Right atrium auricular region (tissue), 2 donors: ENCODE measurements at regions not wholly inside any gene's neighbourhood (a gene's known extent, or its start where the extent isn't known, plus 50 kb on each side); places are given as distances from the start of the nearest gene placed in this dataset.

Experiments used
- DNase-seq: peaks from one replicate; pipeline ENCODE4 v3.0.0-alpha.2; 2019; ENCODE audit warnings: low spot score
- H3K27ac ChIP-seq, 2 donors: fragments of 200-600 bp; sonication (generic); 1 replicate in 1 of 2; 2 replicates in 1 of 2; pipeline ENCODE4 v1.5.1; 2016 to 2019
- H3K27me3 ChIP-seq, 2 donors: fragments of 200-600 bp; sonication (generic); one replicate each; pipeline versions ENCODE4 v1.5.1 to v1.6.0; 2017 to 2019
- H3K36me3 ChIP-seq: fragments of 200-600 bp; sonication (generic); one replicate; pipeline ENCODE4 v1.5.1; 2016
- H3K4me1 ChIP-seq, 2 donors: fragments of 200-600 bp; sonication (generic); one replicate each; pipeline versions ENCODE4 v1.5.1 to v1.6.0; 2017 to 2019
- H3K4me3 ChIP-seq, 2 donors: fragments of 200-600 bp; sonication (generic); 1 replicate in 1 of 2; 2 replicates in 1 of 2; pipeline ENCODE4 v1.5.1; 2017 to 2019; ENCODE audit warnings: mild to moderate bottlenecking in 1 of 2, moderate library complexity in 1 of 2
- H3K9me3 ChIP-seq, 2 donors: fragments of 200-600 bp; sonication (generic); one replicate each; pipeline ENCODE4 v1.5.1; 2019
- CTCF ChIP-seq, 2 donors: fragments of 200-600 bp; sonication (generic); IDR thresholded peaks; one replicate each; pipeline ENCODE4 v1.5.1; 2019; ENCODE audit warnings: antibody characterized with exemption in 2 of 2

- H3K4me1 ChIP-seq, result no peaks in the 10 kb centered on the region
- H3K9me3 ChIP-seq, result no peaks in the 10 kb centered on the region
- H3K27me3 ChIP-seq, result no peaks in the 10 kb centered on the region
- H3K27ac ChIP-seq, result no peak overlapping the region
- no peak overlapping the region for H3K4me3 ChIP-seq
- no peaks in the 10 kb centered on the region for H3K36me3 ChIP-seq
- DNase-seq, result no peak
- TF ChIP-seq CTCF (IDR thresholded peaks at IDR 0.05), result no peak
These were observed 308.9 kb upstream of the DYNLRB2 start for GRCh38 chr16:80231888-80232287.

- H3K36me3 ChIP-seq, result no peaks in the 10 kb centered on the region
- H3K9me3 ChIP-seq, result peaks cover 0 to 7% of the 10 kb centered on the region in 2 donors
- no peak overlapping the region for H3K4me3 ChIP-seq
- TF ChIP-seq CTCF (IDR thresholded peaks at IDR 0.05), result no peak
- H3K27me3 ChIP-seq, result no peaks in the 10 kb centered on the region
- no peak for DNase-seq
- H3K27ac ChIP-seq, result no peak overlapping the region
- H3K4me1 ChIP-seq, result no peaks in the 10 kb centered on the region
These were observed 309.7 kb upstream of the DYNLRB2 start for GRCh38 chr16:80231121-80231520.

- no peak for TF ChIP-seq CTCF (IDR thresholded peaks at IDR 0.05)
- peaks cover 0 to 7% of the 10 kb centered on the region in 2 donors for H3K9me3 ChIP-seq
- no peak for DNase-seq
- H3K4me1 ChIP-seq, result no peaks in the 10 kb centered on the region
- no peak overlapping the region for H3K4me3 ChIP-seq
- H3K27ac ChIP-seq, result no peak overlapping the region
- no peaks in the 10 kb centered on the region for H3K27me3 ChIP-seq
- no peaks in the 10 kb centered on the region for H3K36me3 ChIP-seq
These were observed 310.3 kb upstream of the DYNLRB2 start for GRCh38 chr16:80230328-80231120.

GRCh38 chr16:80226499-80226898 lies 314.3 kb upstream of the DYNLRB2 start:
- DNase-seq, result no peak
- no peaks in the 10 kb centered on the region for H3K36me3 ChIP-seq
- TF ChIP-seq CTCF (IDR thresholded peaks at IDR 0.05), result no peak

GRCh38 chr16:80210787-80211186 lies 330.0 kb upstream of the DYNLRB2 start:
- Histone ChIP-seq H3K4me1 (no peaks in the 10 kb centered on the region), H3K27me3 (no peaks in the 10 kb centered on the region), H3K9me3 (no peaks in the 10 kb centered on the region), H3K4me3 (no peak overlapping the region), H3K27ac (no peak overlapping the region), H3K36me3 (no peaks in the 10 kb centered on the region)
- DNase-seq, result peak; percentile 62
- no peak for TF ChIP-seq CTCF (IDR thresholded peaks at IDR 0.05)

More at GRCh38 chr16:80226499-80226898, 314.3 kb upstream of the DYNLRB2 start:
- H3K4me1 ChIP-seq, result no peaks in the 10 kb centered on the region
- H3K9me3 ChIP-seq, result peaks cover 0 to 7% of the 10 kb centered on the region in 2 donors
- no peak overlapping the region for H3K4me3 ChIP-seq
- H3K27me3 ChIP-seq, result no peaks in the 10 kb centered on the region
- no peak overlapping the region for H3K27ac ChIP-seq

GRCh38 chr16:80208743-80209142 lies 332.1 kb upstream of the DYNLRB2 start:
- Histone ChIP-seq H3K9me3 (no peaks in the 10 kb centered on the region), H3K27ac (no peak overlapping the region), H3K27me3 (no peaks in the 10 kb centered on the region), H3K36me3 (no peaks in the 10 kb centered on the region), H3K4me1 (no peaks in the 10 kb centered on the region), H3K4me3 (no peak overlapping the region)
- no peak for DNase-seq
- no peak for TF ChIP-seq CTCF (IDR thresholded peaks at IDR 0.05)
